Suppressor macrophage treated with lipopolysaccharide for 1 hour (primary cell): ENCODE measurements at regions not wholly inside any gene's neighbourhood (a gene's known extent, or its start where the extent isn't known, plus 50 kb on each side); places are given as distances from the start of the nearest gene placed in this dataset.

Source experiments
- DNase-seq, 3 donors: peaks; one replicate each; pipeline ENCODE4 v3.0.0-alpha.2; 2020 to 2022

GRCh38 chr7:42347616-42348015 is 110.6 kb upstream of the GLI3 start:
- DNase-seq, result no peak

GRCh38 chr7:42345478-42346299 is 108.7 kb upstream of the GLI3 start:
- DNase-seq, result no peak

GRCh38 chr7:42344198-42344755 is 107.3 kb upstream of the GLI3 start:
- no peak for DNase-seq

- no peak for DNase-seq
Measured at GRCh38 chr7:42342381-42342780, 105.4 kb upstream of the GLI3 start.

GRCh38 chr7:42340436-42340835 is 103.4 kb upstream of the GLI3 start:
- DNase-seq, result no peak

GRCh38 chr7:42338916-42339540 is 102.0 kb upstream of the GLI3 start:
- DNase-seq, result no peak

GRCh38 chr7:42338231-42338915 is 101.4 kb upstream of the GLI3 start:
- no peak for DNase-seq

- no peak for DNase-seq
Measured at GRCh38 chr7:42337225-42337905, 100.4 kb upstream of the GLI3 start.

- no peak for DNase-seq
Measured at GRCh38 chr7:42332605-42333222, 95.7 kb upstream of the GLI3 start.

GRCh38 chr7:42319631-42320030 is 82.6 kb upstream of the GLI3 start:
- no peak for DNase-seq

- DNase-seq, result no peak
Measured at GRCh38 chr7:42315631-42316030, 78.6 kb upstream of the GLI3 start.

GRCh38 chr7:42315103-42315502 is 78.1 kb upstream of the GLI3 start:
- DNase-seq, result no peak

GRCh38 chr7:42314696-42315095 is 77.7 kb upstream of the GLI3 start:
- DNase-seq, result peak in 1 of 3 donors; percentile 5

GRCh38 chr7:42311195-42311594 is 74.2 kb upstream of the GLI3 start:
- DNase-seq, result peak in 1 of 3 donors; percentile 1

GRCh38 chr7:42292991-42293521 is 56.0 kb upstream of the GLI3 start:
- DNase-seq, result no peak

GRCh38 chr7:42289473-42289872 is 52.5 kb upstream of the GLI3 start:
- DNase-seq, result no peak
